H9 (cell line): ENCODE measurements at regions not wholly inside any gene's neighbourhood (a gene's known extent, or its start where the extent isn't known, plus 50 kb on each side); places are given as distances from the start of the nearest gene placed in this dataset.

Experiments
- DNase-seq: peaks from one replicate; pipeline ENCODE4 v3.0.0-alpha.2; 2017
- H2AFZ ChIP-seq: one replicate; pipeline ENCODE4 v1.6.1; 2013; ENCODE audit warnings: mild to moderate bottlenecking, low read length, control low read depth, moderate library complexity
- H2AK5ac ChIP-seq: 2 replicates; pipeline ENCODE4 v1.6.1; 2013; ENCODE audit warnings: low read length, control low read depth, mixed read lengths; ENCODE audit not compliant: insufficient read length
- H2BK120ac ChIP-seq: one replicate; pipeline ENCODE4 v1.6.1; 2013; ENCODE audit warnings: low read depth, mild to moderate bottlenecking, low read length, control low read depth, inconsistent platforms; ENCODE audit not compliant: poor library complexity, severe bottlenecking
- H2BK12ac ChIP-seq: 2 replicates; pipeline ENCODE4 v1.6.1; 2013; ENCODE audit warnings: low read length, control low read depth, mixed read lengths, low read depth; ENCODE audit not compliant: insufficient read length
- H2BK15ac ChIP-seq: 2 replicates; pipeline ENCODE4 v1.6.1; 2013; ENCODE audit warnings: low read depth, low read length, control low read depth
- H2BK20ac ChIP-seq: one replicate; pipeline ENCODE4 v1.6.1; 2013; ENCODE audit warnings: low read depth, mild to moderate bottlenecking, low read length, control low read depth, inconsistent platforms; ENCODE audit not compliant: poor library complexity, severe bottlenecking
- H2BK5ac ChIP-seq: 2 replicates; pipeline ENCODE4 v1.6.1; 2013; ENCODE audit warnings: low read length, control low read depth, mixed read lengths; ENCODE audit not compliant: insufficient read length
- H3K14ac ChIP-seq: 2 replicates; pipeline ENCODE4 v1.6.1; 2013; ENCODE audit warnings: low read length, control low read depth; ENCODE audit not compliant: insufficient read depth
- H3K18ac ChIP-seq: 2 replicates; pipeline ENCODE4 v1.6.1; 2013; ENCODE audit warnings: low read depth, mild to moderate bottlenecking, mixed read lengths, low read length, control low read depth; ENCODE audit not compliant: insufficient read length
- H3K23ac ChIP-seq: 2 replicates; pipeline ENCODE4 v1.6.1; 2013; ENCODE audit warnings: low read length, control low read depth, mixed read lengths, low read depth; ENCODE audit not compliant: insufficient read length
- H3K23me2 ChIP-seq: 2 replicates; pipeline ENCODE4 v1.6.1; 2013; ENCODE audit warnings: low read depth, mild to moderate bottlenecking, mixed read lengths, low read length, control low read depth; ENCODE audit not compliant: insufficient read length, poor library complexity, severe bottlenecking
- H3K27ac ChIP-seq: 2 replicates; pipeline ENCODE4 v1.5.1; 2013; ENCODE audit warnings: low read length, control low read depth, mixed read lengths, low read depth; ENCODE audit not compliant: insufficient read length
- H3K27me3 ChIP-seq: 2 replicates; pipeline ENCODE4 v1.6.1; 2013; ENCODE audit warnings: low read length, control low read depth, inconsistent platforms; ENCODE audit not compliant: insufficient read depth
- H3K4ac ChIP-seq: 2 replicates; pipeline ENCODE4 v1.6.1; 2013; ENCODE audit warnings: low read depth, mild to moderate bottlenecking, control low read depth, inconsistent platforms, low read length, moderate library complexity
- H3K4me1 ChIP-seq: 2 replicates; pipeline ENCODE4 v1.6.1; 2013; ENCODE audit warnings: low read length, control low read depth, inconsistent platforms; ENCODE audit not compliant: insufficient read depth
- H3K4me2 ChIP-seq: 2 replicates; pipeline ENCODE4 v1.6.1; 2013; ENCODE audit warnings: low read length, control low read depth, mixed read lengths; ENCODE audit not compliant: insufficient read length, insufficient read depth
- H3K56ac ChIP-seq: 2 replicates; pipeline ENCODE4 v1.6.1; 2013; ENCODE audit warnings: low read depth, mild to moderate bottlenecking, mixed read lengths, low read length, control low read depth; ENCODE audit not compliant: insufficient read length
- H3K79me1 ChIP-seq: 2 replicates; pipeline ENCODE4 v1.6.1; 2013; ENCODE audit warnings: low read depth, mild to moderate bottlenecking, moderate library complexity, low read length, control low read depth, inconsistent platforms; ENCODE audit not compliant: insufficient read depth, poor library complexity, severe bottlenecking
- H3K79me2 ChIP-seq: 2 replicates; pipeline ENCODE4 v1.6.1; 2013; ENCODE audit warnings: low read length, control low read depth, inconsistent platforms; ENCODE audit not compliant: insufficient read depth
- H3K9ac ChIP-seq: 2 replicates; pipeline ENCODE4 v1.6.1; 2013; ENCODE audit warnings: low read length, control low read depth, mixed read lengths; ENCODE audit not compliant: insufficient read length; ENCODE audit errors: extremely low read depth
- H3K9me3 ChIP-seq: one replicate; pipeline ENCODE4 v1.6.1; 2013; ENCODE audit warnings: low read depth, low read length, inconsistent platforms; ENCODE audit not compliant: control insufficient read depth
- H3T11ph ChIP-seq: one replicate; pipeline ENCODE4 v1.6.1; 2013; ENCODE audit warnings: mild to moderate bottlenecking, low read length, control low read depth, inconsistent platforms
- H4K20me1 ChIP-seq: one replicate; pipeline ENCODE4 v1.6.1; 2013; ENCODE audit not compliant: control insufficient read depth, insufficient read length, insufficient read depth
- H4K5ac ChIP-seq: 2 replicates; pipeline ENCODE4 v1.6.1; 2013; ENCODE audit warnings: low read depth, mild to moderate bottlenecking, mixed read lengths, low read length, control low read depth; ENCODE audit not compliant: insufficient read length
- H4K8ac ChIP-seq: replicated peaks from 2 replicates; pipeline ENCODE4 v1.6.1; 2013; ENCODE audit warnings: low read length, control low read depth, mixed read lengths, low read depth; ENCODE audit not compliant: insufficient read length
- H4K91ac ChIP-seq: 2 replicates; pipeline ENCODE4 v1.6.1; 2013; ENCODE audit warnings: low read depth, mild to moderate bottlenecking, moderate library complexity, mixed read lengths, low read length, control low read depth; ENCODE audit not compliant: insufficient read length
- H3K27ac Mint-ChIP-seq, 3 experiments: 2 replicates in 2 of 3; 3 replicates in 1 of 3; pipeline ENCODE4 v1.8.0; 2020 to 2021; ENCODE audit warnings: mixed read lengths in 3 of 3, mild to moderate bottlenecking in 1 of 3, moderate library complexity in 1 of 3
- H3K27me3 Mint-ChIP-seq: 2 replicates; pipeline ENCODE4 v1.8.0; 2021; ENCODE audit warnings: low read depth, mild to moderate bottlenecking, moderate library complexity, mixed read lengths
- H3K36me3 Mint-ChIP-seq, 3 experiments: 2 replicates in 2 of 3; 3 replicates in 1 of 3; pipeline ENCODE4 v1.8.0; 2020 to 2021; ENCODE audit warnings: low read depth in 3 of 3, mixed read lengths in 3 of 3; ENCODE audit not compliant: insufficient read depth in 1 of 3
- H3K4me1 Mint-ChIP-seq, 2 experiments: 2 replicates each; pipeline ENCODE4 v1.8.0; 2020; ENCODE audit warnings: mixed read lengths in 2 of 2
- H3K4me3 Mint-ChIP-seq, 2 experiments: 2 replicates in 1 of 2; 3 replicates in 1 of 2; pipeline ENCODE4 v1.8.0; 2020 to 2021; ENCODE audit warnings: mild to moderate bottlenecking in 2 of 2, mixed read lengths in 2 of 2, moderate library complexity in 1 of 2
- H3K9me3 Mint-ChIP-seq, 2 experiments: 2 replicates in 1 of 2; 3 replicates in 1 of 2; pipeline ENCODE4 v1.8.0; 2020; ENCODE audit warnings: mild to moderate bottlenecking in 2 of 2, mixed read lengths in 2 of 2, moderate library complexity in 1 of 2
- TF ChIP-seq, protein P1 (sequence below): fragments of 200-600 bp; sonication (generic); conservative IDR thresholded peaks from 3 replicates; pipeline ENCODE4 v1.8.0; 2021; ENCODE audit warnings: antibody characterized with exemption, mild to moderate bottlenecking

DNA sequence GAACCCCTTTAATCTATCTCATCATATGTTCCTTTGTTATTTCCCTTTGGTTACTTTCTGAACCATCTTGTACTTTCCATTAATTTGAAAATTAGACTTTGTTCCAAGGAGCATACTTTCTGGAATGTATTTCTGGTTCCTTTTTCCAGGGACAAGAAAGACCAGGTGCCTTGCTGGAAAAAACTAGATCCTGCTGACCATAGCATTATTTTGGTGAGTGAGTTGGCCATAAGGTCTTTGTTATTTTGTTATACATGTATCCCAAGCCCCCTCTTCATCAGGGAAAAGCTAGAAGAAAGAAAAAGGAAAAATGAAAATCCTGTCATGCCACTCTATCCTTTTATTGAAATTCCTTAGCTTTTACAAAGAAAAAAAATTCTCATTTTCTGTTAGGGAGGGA, 228.1 kb upstream of the TFPI start:
- Histone ChIP-seq H4K91ac (no peak overlapping the region), H3K79me2 (no peaks in the 10 kb centered on the region), H4K8ac (no peak overlapping the region), H2BK15ac (no peak overlapping the region), H3K27ac (no peak overlapping the region), H3K27me3 (no peaks in the 10 kb centered on the region), H3K23ac (no peak overlapping the region), H3K14ac (no peak overlapping the region), H4K20me1 (no peaks in the 10 kb centered on the region), H3T11ph (no peak overlapping the region), H2AK5ac (no peak overlapping the region), H2AFZ (no peak overlapping the region), H3K4me1 (no peaks in the 10 kb centered on the region), H2BK12ac (no peak overlapping the region), H3K18ac (no peak overlapping the region), H3K4ac (no peak overlapping the region), H3K9ac (no peak overlapping the region), H2BK20ac (no peak overlapping the region), H3K23me2 (no peaks in the 10 kb centered on the region), H3K79me1 (no peaks in the 10 kb centered on the region), H3K56ac (no peak overlapping the region), H2BK120ac (no peak overlapping the region), H2BK5ac (no peak overlapping the region), H4K5ac (no peak overlapping the region), H3K4me2 (no peak overlapping the region), H3K9me3 (no peaks in the 10 kb centered on the region)
- TF ChIP-seq, protein P1, sequence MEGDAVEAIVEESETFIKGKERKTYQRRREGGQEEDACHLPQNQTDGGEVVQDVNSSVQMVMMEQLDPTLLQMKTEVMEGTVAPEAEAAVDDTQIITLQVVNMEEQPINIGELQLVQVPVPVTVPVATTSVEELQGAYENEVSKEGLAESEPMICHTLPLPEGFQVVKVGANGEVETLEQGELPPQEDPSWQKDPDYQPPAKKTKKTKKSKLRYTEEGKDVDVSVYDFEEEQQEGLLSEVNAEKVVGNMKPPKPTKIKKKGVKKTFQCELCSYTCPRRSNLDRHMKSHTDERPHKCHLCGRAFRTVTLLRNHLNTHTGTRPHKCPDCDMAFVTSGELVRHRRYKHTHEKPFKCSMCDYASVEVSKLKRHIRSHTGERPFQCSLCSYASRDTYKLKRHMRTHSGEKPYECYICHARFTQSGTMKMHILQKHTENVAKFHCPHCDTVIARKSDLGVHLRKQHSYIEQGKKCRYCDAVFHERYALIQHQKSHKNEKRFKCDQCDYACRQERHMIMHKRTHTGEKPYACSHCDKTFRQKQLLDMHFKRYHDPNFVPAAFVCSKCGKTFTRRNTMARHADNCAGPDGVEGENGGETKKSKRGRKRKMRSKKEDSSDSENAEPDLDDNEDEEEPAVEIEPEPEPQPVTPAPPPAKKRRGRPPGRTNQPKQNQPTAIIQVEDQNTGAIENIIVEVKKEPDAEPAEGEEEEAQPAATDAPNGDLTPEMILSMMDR = no peak
- Mint-ChIP-seq H3K9me3 (no peaks in the 10 kb centered on the region), H3K36me3 (no peaks in the 10 kb centered on the region), H3K4me1 (peaks cover 10 to 20% of the 10 kb centered on the region in 2 experiments), H3K27ac (no peak overlapping the region), H3K4me3 (no peak overlapping the region), H3K27me3 (no peaks in the 10 kb centered on the region)
- no peak for DNase-seq
